Effector memory CD8-positive, alpha-beta T cell (primary cell): ENCODE measurements at regions not wholly inside any gene's neighbourhood (a gene's known extent, or its start where the extent isn't known, plus 50 kb on each side); places are given as distances from the start of the nearest gene placed in this dataset.
"Not testable (repeated sequence)": the region's sequence is repeated elsewhere in the genome, so short reads cannot be mapped to it uniquely, and the experiment has no call there.

Source experiments
- ATAC-seq: fragments of 150-1000 bp; cut with Tn5 transposase; replicated peaks from 2 replicates; pipeline ENCODE4 v1.10.0; 2021; ENCODE audit warnings: mild to moderate bottlenecking, moderate library complexity
- DNase-seq, 3 experiments: peaks; one replicate each; pipeline ENCODE4 v3.0.0; 2021
- H3K27ac Mint-ChIP-seq, 2 donors: one replicate each; pipeline ENCODE4 v1.8.0; 2022; ENCODE audit warnings: mild to moderate bottlenecking in 2 of 2, mixed read lengths in 2 of 2, moderate library complexity in 2 of 2
- H3K27me3 Mint-ChIP-seq, 2 donors: one replicate each; pipeline ENCODE4 v1.8.0; 2022; ENCODE audit warnings: mixed read lengths in 2 of 2
- H3K36me3 Mint-ChIP-seq: one replicate; pipeline ENCODE4 v1.8.0; 2022; ENCODE audit warnings: mild to moderate bottlenecking, moderate library complexity, mixed read lengths; ENCODE audit not compliant: insufficient read depth
- H3K4me1 Mint-ChIP-seq, 2 donors: one replicate each; pipeline ENCODE4 v1.8.0; 2022; ENCODE audit warnings: low read depth in 2 of 2, mixed read lengths in 2 of 2
- H3K4me3 Mint-ChIP-seq, 2 donors: one replicate each; pipeline ENCODE4 v1.8.0; 2022; ENCODE audit warnings: mild to moderate bottlenecking in 2 of 2, mixed read lengths in 2 of 2, moderate library complexity in 2 of 2
- H3K9me3 Mint-ChIP-seq, 2 donors: one replicate each; pipeline ENCODE4 v1.8.0; 2022; ENCODE audit warnings: mixed read lengths in 2 of 2

GRCh38 chr13:22777207-22777606 lies 403.6 kb upstream of the SGCG start:
- H3K4me3 Mint-ChIP-seq = no peak overlapping the region
- H3K27me3 Mint-ChIP-seq = no peaks in the 10 kb centered on the region
- peaks cover 0 to 6% of the 10 kb centered on the region in 2 donors for H3K9me3 Mint-ChIP-seq
- H3K27ac Mint-ChIP-seq = no peak overlapping the region
- DNase-seq (no peak), ATAC-seq (no peak)
- no peaks in the 10 kb centered on the region for H3K36me3 Mint-ChIP-seq
- no peaks in the 10 kb centered on the region for H3K4me1 Mint-ChIP-seq

GRCh38 chr13:22789027-22789593 lies 391.7 kb upstream of the SGCG start:
- Mint-ChIP-seq H3K27ac (no peak overlapping the region), H3K4me1 (no peaks in the 10 kb centered on the region), H3K9me3 (no peaks in the 10 kb centered on the region)

GRCh38 chr13:22789916-22790315 lies 390.9 kb upstream of the SGCG start:
- no peaks in the 10 kb centered on the region for H3K9me3 Mint-ChIP-seq
- DNase-seq (no peak), ATAC-seq (no peak)
- no peaks in the 10 kb centered on the region for H3K36me3 Mint-ChIP-seq
- no peak overlapping the region for H3K4me3 Mint-ChIP-seq
- no peaks in the 10 kb centered on the region for H3K4me1 Mint-ChIP-seq
- H3K27ac Mint-ChIP-seq = no peak overlapping the region
- H3K27me3 Mint-ChIP-seq = peaks cover 0 to 9% of the 10 kb centered on the region in 2 donors

More at GRCh38 chr13:22789027-22789593, 391.7 kb upstream of the SGCG start:
- H3K36me3 Mint-ChIP-seq = no peaks in the 10 kb centered on the region
- H3K27me3 Mint-ChIP-seq = peaks cover 0 to 9% of the 10 kb centered on the region in 2 donors
- H3K4me3 Mint-ChIP-seq = no peak overlapping the region
- ATAC-seq (no peak), DNase-seq (no peak)

- ATAC-seq = no peak
- no peak for DNase-seq
- Mint-ChIP-seq H3K4me1 (no peaks in the 10 kb centered on the region), H3K27ac (no peak overlapping the region), H3K4me3 (no peak overlapping the region), H3K27me3 (peaks cover 3 to 9% of the 10 kb centered on the region in 2 donors), H3K9me3 (no peaks in the 10 kb centered on the region), H3K36me3 (no peaks in the 10 kb centered on the region)
Measured at GRCh38 chr13:22793598-22794134, 387.1 kb upstream of the SGCG start.

- H3K27me3 Mint-ChIP-seq = peaks cover 5 to 6% of the 10 kb centered on the region in 2 donors
- H3K27ac Mint-ChIP-seq = no peak overlapping the region
- ATAC-seq = no peak
- H3K4me3 Mint-ChIP-seq = no peak overlapping the region
- H3K36me3 Mint-ChIP-seq = no peaks in the 10 kb centered on the region
- H3K4me1 Mint-ChIP-seq = peaks cover 0 to 2% of the 10 kb centered on the region in 2 donors
- no peaks in the 10 kb centered on the region for H3K9me3 Mint-ChIP-seq
- DNase-seq = no peak
Measured at GRCh38 chr13:22800526-22801401, 380.0 kb upstream of the SGCG start.

GRCh38 chr13:22801402-22802003 lies 379.3 kb upstream of the SGCG start:
- Mint-ChIP-seq H3K9me3 (no peaks in the 10 kb centered on the region), H3K4me1 (peaks cover 0 to 2% of the 10 kb centered on the region in 2 donors), H3K36me3 (no peaks in the 10 kb centered on the region), H3K27ac (no peak overlapping the region), H3K27me3 (peaks cover 5 to 6% of the 10 kb centered on the region in 2 donors), H3K4me3 (no peak overlapping the region)
- ATAC-seq = no peak
- no peak for DNase-seq

- H3K9me3 Mint-ChIP-seq = no peaks in the 10 kb centered on the region
- H3K27me3 Mint-ChIP-seq = no peaks in the 10 kb centered on the region
- no peak overlapping the region for H3K4me3 Mint-ChIP-seq
- no peaks in the 10 kb centered on the region for H3K4me1 Mint-ChIP-seq
- H3K36me3 Mint-ChIP-seq = no peaks in the 10 kb centered on the region
- no peak overlapping the region for H3K27ac Mint-ChIP-seq
- no peak for ATAC-seq
- no peak for DNase-seq
Measured at GRCh38 chr13:22812793-22813192, 368.0 kb upstream of the SGCG start.

- DNase-seq, H3K27me3 Mint-ChIP-seq, H3K4me3 Mint-ChIP-seq, H3K27ac Mint-ChIP-seq, ATAC-seq, H3K4me1 Mint-ChIP-seq, H3K36me3 Mint-ChIP-seq, H3K9me3 Mint-ChIP-seq: not testable (repeated sequence)
Measured at GRCh38 chr13:22813531-22814377, 367.0 kb upstream of the SGCG start.

GRCh38 chr13:22814433-22814832 lies 366.3 kb upstream of the SGCG start:
- not testable (repeated sequence) for H3K9me3 Mint-ChIP-seq, H3K27ac Mint-ChIP-seq, H3K27me3 Mint-ChIP-seq, H3K4me1 Mint-ChIP-seq, H3K4me3 Mint-ChIP-seq, DNase-seq, ATAC-seq, H3K36me3 Mint-ChIP-seq

GRCh38 chr13:22821589-22821988 lies 359.2 kb upstream of the SGCG start:
- DNase-seq (no peak), ATAC-seq (no peak)
- Mint-ChIP-seq H3K27ac (no peak overlapping the region), H3K36me3 (no peaks in the 10 kb centered on the region), H3K4me3 (no peak overlapping the region), H3K27me3 (no peaks in the 10 kb centered on the region), H3K4me1 (no peaks in the 10 kb centered on the region), H3K9me3 (peaks cover 3 to 8% of the 10 kb centered on the region in 2 donors)

GRCh38 chr13:22825186-22825585 lies 355.6 kb upstream of the SGCG start:
- no peak overlapping the region for H3K4me3 Mint-ChIP-seq
- H3K27me3 Mint-ChIP-seq = no peaks in the 10 kb centered on the region
- H3K9me3 Mint-ChIP-seq = peaks cover 0 to under 1% of the 10 kb centered on the region in 2 donors
- no peaks in the 10 kb centered on the region for H3K36me3 Mint-ChIP-seq
- DNase-seq (no peak), ATAC-seq (no peak)
- H3K4me1 Mint-ChIP-seq = no peaks in the 10 kb centered on the region
- H3K27ac Mint-ChIP-seq = no peak overlapping the region

- Mint-ChIP-seq H3K36me3 (no peaks in the 10 kb centered on the region), H3K27me3 (no peaks in the 10 kb centered on the region), H3K4me3 (no peak overlapping the region), H3K4me1 (no peaks in the 10 kb centered on the region), H3K9me3 (no peaks in the 10 kb centered on the region), H3K27ac (no peak overlapping the region)
- ATAC-seq (no peak), DNase-seq (no peak)
Measured at GRCh38 chr13:22828081-22828480, 352.7 kb upstream of the SGCG start.

- H3K27me3 Mint-ChIP-seq = no peaks in the 10 kb centered on the region
- H3K4me1 Mint-ChIP-seq = no peaks in the 10 kb centered on the region
- H3K27ac Mint-ChIP-seq = no peak overlapping the region
- no peaks in the 10 kb centered on the region for H3K36me3 Mint-ChIP-seq
- no peak overlapping the region for H3K4me3 Mint-ChIP-seq
- DNase-seq (no peak), ATAC-seq (no peak)
- H3K9me3 Mint-ChIP-seq = no peaks in the 10 kb centered on the region
Measured at GRCh38 chr13:22836475-22836874, 344.3 kb upstream of the SGCG start.
